ENCODE measurements at regions not wholly inside any gene's neighbourhood (a gene's known extent, or its start where the extent isn't known, plus 50 kb on each side); places are given as distances from the start of the nearest gene placed in this dataset.

- POLR2A ChIA-PET = no interaction called here
- FAIRE-seq = no peak
Observed at GRCh38 chr4:18847249-18847890, 825.8 kb upstream of the LCORL start.

More at GRCh38 chr4:18847249-18847890, 825.8 kb upstream of the LCORL start:
- H3K9ac ChIP-seq (replicated peaks; ENCODE audit: extremely low read depth, insufficient read depth, low read length) = no peak overlapping the region
- H3K9me1 ChIP-seq (replicated peaks; ENCODE audit: control insufficient read depth, extremely low read depth, insufficient read depth, low read length) = no peaks in the 10 kb centered on the region
- no peak for DNase-seq (ENCODE audit: low read depth, low spot score)
- dilution Hi-C loops (cut with MboI; ENCODE audit: extremely low pct_ligation_motif_present, low sequenced_read_pairs) (no loop called here), intact Hi-C loops (cut with micrococcal nuclease) (no loop called here)
- no TSS peak for BruUV-seq (replicated peaks)
- TF ChIP-seq EZH2 (IDR thresholded peaks at IDR 0.05; ENCODE audit: borderline replicate concordance, low read depth, low read length, severe bottlenecking) (no peak), POLR2AphosphoS5 (IDR thresholded peaks at IDR 0.05; ENCODE audit: insufficient read depth, low read depth, low read length) (no peak), MYC (IDR thresholded peaks at IDR 0.05; ENCODE audit: low read depth, low read length) (no peak), GATA2 (IDR thresholded peaks at IDR 0.05; ENCODE audit: insufficient read depth, insufficient read length, low read depth, low read length) (no peak), POLR2A (IDR thresholded peaks at IDR 0.05; ENCODE audit: low read depth, low read length) (no peak), JUN (IDR thresholded peaks at IDR 0.05; ENCODE audit: borderline replicate concordance, insufficient read depth, insufficient read length, low read depth) (no peak), FOS (IDR thresholded peaks at IDR 0.05; ENCODE audit: borderline replicate concordance, insufficient read depth, low read length) (no peak)
- TF ChIP-seq, protein P1, sequence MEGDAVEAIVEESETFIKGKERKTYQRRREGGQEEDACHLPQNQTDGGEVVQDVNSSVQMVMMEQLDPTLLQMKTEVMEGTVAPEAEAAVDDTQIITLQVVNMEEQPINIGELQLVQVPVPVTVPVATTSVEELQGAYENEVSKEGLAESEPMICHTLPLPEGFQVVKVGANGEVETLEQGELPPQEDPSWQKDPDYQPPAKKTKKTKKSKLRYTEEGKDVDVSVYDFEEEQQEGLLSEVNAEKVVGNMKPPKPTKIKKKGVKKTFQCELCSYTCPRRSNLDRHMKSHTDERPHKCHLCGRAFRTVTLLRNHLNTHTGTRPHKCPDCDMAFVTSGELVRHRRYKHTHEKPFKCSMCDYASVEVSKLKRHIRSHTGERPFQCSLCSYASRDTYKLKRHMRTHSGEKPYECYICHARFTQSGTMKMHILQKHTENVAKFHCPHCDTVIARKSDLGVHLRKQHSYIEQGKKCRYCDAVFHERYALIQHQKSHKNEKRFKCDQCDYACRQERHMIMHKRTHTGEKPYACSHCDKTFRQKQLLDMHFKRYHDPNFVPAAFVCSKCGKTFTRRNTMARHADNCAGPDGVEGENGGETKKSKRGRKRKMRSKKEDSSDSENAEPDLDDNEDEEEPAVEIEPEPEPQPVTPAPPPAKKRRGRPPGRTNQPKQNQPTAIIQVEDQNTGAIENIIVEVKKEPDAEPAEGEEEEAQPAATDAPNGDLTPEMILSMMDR (IDR thresholded peaks at IDR 0.05; ENCODE audit: extremely low read depth in 1 of 2, insufficient read depth in 1 of 2, low read depth in 1 of 2, low read length in 2 of 2) = no peak
- TF ChIP-seq, protein P2, sequence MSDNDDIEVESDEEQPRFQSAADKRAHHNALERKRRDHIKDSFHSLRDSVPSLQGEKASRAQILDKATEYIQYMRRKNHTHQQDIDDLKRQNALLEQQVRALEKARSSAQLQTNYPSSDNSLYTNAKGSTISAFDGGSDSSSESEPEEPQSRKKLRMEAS (IDR thresholded peaks at IDR 0.05; ENCODE audit: insufficient read depth, insufficient read length) = no peak
- no peak overlapping the region for H3K4me3 ChIP-seq (replicated peaks in 1 of 3; ENCODE audit: insufficient read depth in 1 of 3, low read depth in 1 of 3, low read length in 3 of 3)
- H3K4me2 ChIP-seq (ENCODE audit: insufficient read depth, low read length) = no peak overlapping the region
- no peak overlapping the region for H3K27ac ChIP-seq (ENCODE audit: insufficient read depth, low read depth, low read length)
- H4K20me1 ChIP-seq (replicated peaks; ENCODE audit: control insufficient read depth, extremely low read depth, insufficient read depth, low read length) = no peaks in the 10 kb centered on the region
- H3K79me2 ChIP-seq (ENCODE audit: control insufficient read depth, insufficient read depth, low read length) = no peaks in the 10 kb centered on the region
- no peaks in the 10 kb centered on the region for H3K27me3 ChIP-seq (ENCODE audit: control insufficient read depth in 2 of 2, insufficient read depth in 2 of 2, low read length in 2 of 2)
- H3K4me1 ChIP-seq (ENCODE audit: control insufficient read depth, extremely low read depth, insufficient read depth, low read length) = no peaks in the 10 kb centered on the region
- H2AFZ ChIP-seq (ENCODE audit: low read depth, low read length) = no peak overlapping the region
- H3K36me3 ChIP-seq (ENCODE audit: control insufficient read depth in 2 of 2, extremely low read depth in 1 of 2, insufficient read depth in 2 of 2, low read length in 2 of 2) = no peaks in the 10 kb centered on the region
- H3K9me3 ChIP-seq (replicated peaks; ENCODE audit: control insufficient read depth, insufficient read depth, low read length) = no peaks in the 10 kb centered on the region
- CTCF ChIA-PET = no interaction called here

All from endothelial cell of umbilical vein (primary cell).